Loucy (cell line): ENCODE measurements at regions not wholly inside any gene's neighbourhood (a gene's known extent, or its start where the extent isn't known, plus 50 kb on each side); places are given as distances from the start of the nearest gene placed in this dataset.

Experiments used
- H2AFZ ChIP-seq: fragments of 200-600 bp; sonication (generic); 2 replicates; pipeline ENCODE4 v1.6.0; 2016; ENCODE audit warnings: antibody characterized with exemption, mild to moderate bottlenecking, low read length, moderate library complexity
- H3F3A ChIP-seq: fragments of 200-600 bp; 2 replicates; pipeline ENCODE4 v1.6.0; 2016; ENCODE audit warnings: antibody characterized with exemption, low read depth, mild to moderate bottlenecking
- H3K27me3 ChIP-seq: fragments of 200-600 bp; sonication (generic); 2 replicates; pipeline ENCODE4 v1.6.1; 2014; ENCODE audit warnings: low read length, mild to moderate bottlenecking; ENCODE audit not compliant: insufficient read depth, poor library complexity, severe bottlenecking
- H3K36me3 ChIP-seq: fragments of 200-600 bp; sonication (generic); 2 replicates; pipeline ENCODE4 v1.6.1; 2016; ENCODE audit warnings: low read length; ENCODE audit not compliant: insufficient read depth
- H3K4me1 ChIP-seq: fragments of 200-600 bp; sonication (generic); 2 replicates; pipeline ENCODE4 v1.5.1; 2014; ENCODE audit warnings: low read length, mild to moderate bottlenecking; ENCODE audit not compliant: insufficient read depth, poor library complexity, severe bottlenecking
- H3K4me2 ChIP-seq: fragments of 200-600 bp; sonication (generic); 2 replicates; pipeline ENCODE4 v1.6.0; 2014; ENCODE audit warnings: antibody characterized with exemption, low read length, low read depth, mild to moderate bottlenecking; ENCODE audit not compliant: poor library complexity, severe bottlenecking
- H3K4me3 ChIP-seq: fragments of 200-600 bp; sonication (generic); 2 replicates; pipeline ENCODE4 v1.5.1; 2014; ENCODE audit warnings: low read length, mild to moderate bottlenecking, mixed read lengths; ENCODE audit not compliant: poor library complexity, severe bottlenecking
- H3K79me2 ChIP-seq: fragments of 200-600 bp; sonication (generic); 2 replicates; pipeline ENCODE4 v1.6.1; 2014; ENCODE audit warnings: low read length; ENCODE audit not compliant: insufficient read depth
- H3K9ac ChIP-seq: fragments of 200-600 bp; sonication (generic); 2 replicates; pipeline ENCODE4 v1.6.0; 2014; ENCODE audit warnings: mild to moderate bottlenecking, low read depth, low read length, moderate library complexity; ENCODE audit not compliant: poor library complexity, severe bottlenecking
- H3K9me2 ChIP-seq: fragments of 200-600 bp; sonication (generic); replicated peaks from 2 replicates; pipeline ENCODE4 v1.6.1; 2016; ENCODE audit warnings: low read depth, low read length, mixed read lengths
- H3K9me3 ChIP-seq: fragments of 200-600 bp; sonication (generic); 2 replicates; pipeline ENCODE4 v1.6.1; 2014; ENCODE audit warnings: mild to moderate bottlenecking, antibody characterized with exemption, low read length, low read depth; ENCODE audit not compliant: insufficient read depth
- H4K20me1 ChIP-seq: fragments of 200-600 bp; sonication (generic); 2 replicates; pipeline ENCODE4 v1.6.0; 2014; ENCODE audit warnings: antibody characterized with exemption, low read length, mild to moderate bottlenecking; ENCODE audit not compliant: insufficient read depth, poor library complexity, severe bottlenecking
- EZH2phosphoT487 ChIP-seq: fragments of 200-600 bp; IDR thresholded peaks from 2 replicates; pipeline ENCODE4 v1.6.1; 2018; ENCODE audit warnings: antibody characterized with exemption, mild to moderate bottlenecking, moderate library complexity, borderline replicate concordance
- TF ChIP-seq, protein P1 (sequence below): fragments of 200-600 bp; sonication (generic); conservative IDR thresholded peaks from 2 replicates; pipeline ENCODE4 v1.5.1; 2014; ENCODE audit warnings: mild to moderate bottlenecking, antibody characterized with exemption, low read length

DNA sequence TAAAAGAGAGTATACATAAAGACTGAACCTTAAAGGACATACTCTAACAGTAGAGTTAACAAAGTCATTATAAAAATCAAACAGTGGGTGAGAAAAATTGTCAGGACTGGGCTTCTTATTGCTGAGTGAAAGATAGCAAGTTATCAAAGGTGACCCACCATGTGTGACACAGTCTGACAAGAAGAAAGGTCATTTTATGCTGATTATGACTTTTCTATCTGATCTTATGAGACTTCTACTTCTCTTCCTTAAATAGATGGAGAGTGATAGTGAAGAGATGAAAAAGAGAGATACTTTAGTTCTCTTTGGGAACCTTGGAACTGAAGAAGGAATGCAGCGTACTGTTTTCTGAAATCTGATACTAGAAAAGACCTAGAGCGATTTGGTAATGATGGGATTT, 2157.1 kb downstream of the NCAM2 start:
- H3K9ac ChIP-seq = no peak overlapping the region
- TF ChIP-seq, protein P1, sequence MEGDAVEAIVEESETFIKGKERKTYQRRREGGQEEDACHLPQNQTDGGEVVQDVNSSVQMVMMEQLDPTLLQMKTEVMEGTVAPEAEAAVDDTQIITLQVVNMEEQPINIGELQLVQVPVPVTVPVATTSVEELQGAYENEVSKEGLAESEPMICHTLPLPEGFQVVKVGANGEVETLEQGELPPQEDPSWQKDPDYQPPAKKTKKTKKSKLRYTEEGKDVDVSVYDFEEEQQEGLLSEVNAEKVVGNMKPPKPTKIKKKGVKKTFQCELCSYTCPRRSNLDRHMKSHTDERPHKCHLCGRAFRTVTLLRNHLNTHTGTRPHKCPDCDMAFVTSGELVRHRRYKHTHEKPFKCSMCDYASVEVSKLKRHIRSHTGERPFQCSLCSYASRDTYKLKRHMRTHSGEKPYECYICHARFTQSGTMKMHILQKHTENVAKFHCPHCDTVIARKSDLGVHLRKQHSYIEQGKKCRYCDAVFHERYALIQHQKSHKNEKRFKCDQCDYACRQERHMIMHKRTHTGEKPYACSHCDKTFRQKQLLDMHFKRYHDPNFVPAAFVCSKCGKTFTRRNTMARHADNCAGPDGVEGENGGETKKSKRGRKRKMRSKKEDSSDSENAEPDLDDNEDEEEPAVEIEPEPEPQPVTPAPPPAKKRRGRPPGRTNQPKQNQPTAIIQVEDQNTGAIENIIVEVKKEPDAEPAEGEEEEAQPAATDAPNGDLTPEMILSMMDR = no peak
- no peak for TF ChIP-seq EZH2phosphoT487
- no peaks in the 10 kb centered on the region for H3K4me1 ChIP-seq
- H4K20me1 ChIP-seq = no peaks in the 10 kb centered on the region
- no peaks in the 10 kb centered on the region for H3K36me3 ChIP-seq
- no peaks in the 10 kb centered on the region for H3F3A ChIP-seq
- H3K27me3 ChIP-seq = no peaks in the 10 kb centered on the region
- H3K9me3 ChIP-seq = no peaks in the 10 kb centered on the region
- no peak overlapping the region for H3K4me3 ChIP-seq
- H3K79me2 ChIP-seq = no peaks in the 10 kb centered on the region
- H2AFZ ChIP-seq = no peak overlapping the region
- H3K9me2 ChIP-seq = no peaks in the 10 kb centered on the region
- H3K4me2 ChIP-seq = no peak overlapping the region

- Histone ChIP-seq H3K36me3 (no peaks in the 10 kb centered on the region), H3K9me2 (no peaks in the 10 kb centered on the region), H3K4me2 (no peak overlapping the region), H3K79me2 (no peaks in the 10 kb centered on the region), H3K9ac (no peak overlapping the region), H3K9me3 (no peaks in the 10 kb centered on the region), H3F3A (no peaks in the 10 kb centered on the region), H3K27me3 (no peaks in the 10 kb centered on the region), H3K4me3 (no peak overlapping the region), H3K4me1 (no peaks in the 10 kb centered on the region), H2AFZ (no peak overlapping the region), H4K20me1 (no peaks in the 10 kb centered on the region)
- TF ChIP-seq, protein P1 = 0 out of 2 replicates have a peak, but pooled peaks have one; percentile 17
- no peak for TF ChIP-seq EZH2phosphoT487
Measured at GRCh38 chr21:23160914-23161313, 2162.7 kb downstream of the NCAM2 start.

GRCh38 chr21:23162198-23162946, 2164.2 kb downstream of the NCAM2 start:
- Histone ChIP-seq H3F3A (no peaks in the 10 kb centered on the region), H2AFZ (no peak overlapping the region), H3K4me1 (no peaks in the 10 kb centered on the region), H3K4me2 (no peak overlapping the region), H3K4me3 (no peak overlapping the region), H3K9ac (no peak overlapping the region), H4K20me1 (no peaks in the 10 kb centered on the region), H3K36me3 (no peaks in the 10 kb centered on the region), H3K27me3 (no peaks in the 10 kb centered on the region), H3K9me2 (no peaks in the 10 kb centered on the region), H3K9me3 (no peaks in the 10 kb centered on the region), H3K79me2 (no peaks in the 10 kb centered on the region)
- TF ChIP-seq EZH2phosphoT487 = no peak
- TF ChIP-seq, protein P1 = no peak
